IPS-NIHi7 (cell line): ENCODE measurements at regions not wholly inside any gene's neighbourhood (a gene's known extent, or its start where the extent isn't known, plus 50 kb on each side); places are given as distances from the start of the nearest gene placed in this dataset.
"Not testable (repeated sequence)": the region's sequence is repeated elsewhere in the genome, so short reads cannot be mapped to it uniquely, and the experiment has no call there.

Experiments
- DNase-seq: peaks from one replicate; pipeline ENCODE4 v3.0.0; 2012; ENCODE audit warnings: mixed read lengths; ENCODE audit errors: extremely low spot score

GRCh38 chr6:135707426-135707825, 144.1 kb upstream of the PDE7B start:
- no peak for DNase-seq

- no peak for DNase-seq
These were observed 141.5 kb upstream of the PDE7B start for GRCh38 chr6:135710042-135710441.

GRCh38 chr6:135722190-135722589, 129.3 kb upstream of the PDE7B start:
- DNase-seq, result no peak

- DNase-seq, result no peak
These were observed 128.8 kb upstream of the PDE7B start for GRCh38 chr6:135722679-135723078.

GRCh38 chr6:135728589-135728988, 122.9 kb upstream of the PDE7B start:
- DNase-seq, result no peak

GRCh38 chr6:135731116-135731515, 120.4 kb upstream of the PDE7B start:
- no peak for DNase-seq

GRCh38 chr6:135736351-135736750, 115.2 kb upstream of the PDE7B start:
- DNase-seq, result not testable (repeated sequence)

- DNase-seq, result no peak
These were observed 112.9 kb upstream of the PDE7B start for GRCh38 chr6:135738636-135739035.

- no peak for DNase-seq
These were observed 112.2 kb upstream of the PDE7B start for GRCh38 chr6:135739288-135739687.

GRCh38 chr6:135740580-135740979, 110.9 kb upstream of the PDE7B start:
- DNase-seq, result no peak

GRCh38 chr6:135743476-135743875, 108.0 kb upstream of the PDE7B start:
- no peak for DNase-seq

- DNase-seq, result no peak
These were observed 103.3 kb upstream of the PDE7B start for GRCh38 chr6:135748189-135748588.

GRCh38 chr6:135750081-135750480, 101.4 kb upstream of the PDE7B start:
- no peak for DNase-seq

GRCh38 chr6:135753196-135753595, 98.3 kb upstream of the PDE7B start:
- DNase-seq, result no peak

GRCh38 chr6:135759831-135760230, 91.7 kb upstream of the PDE7B start:
- DNase-seq, result peak; percentile 21

GRCh38 chr6:135774006-135774405, 77.5 kb upstream of the PDE7B start:
- DNase-seq, result no peak

GRCh38 chr6:135779213-135779612, 72.3 kb upstream of the PDE7B start:
- DNase-seq, result no peak

GRCh38 chr6:135780326-135780725, 71.2 kb upstream of the PDE7B start:
- no peak for DNase-seq

- no peak for DNase-seq
These were observed 69.0 kb upstream of the PDE7B start for GRCh38 chr6:135782546-135782945.

GRCh38 chr6:135784507-135784906, 67.0 kb upstream of the PDE7B start:
- no peak for DNase-seq

GRCh38 chr6:135789375-135790050, 62.0 kb upstream of the PDE7B start:
- no peak for DNase-seq

- no peak for DNase-seq
These were observed 60.1 kb upstream of the PDE7B start for GRCh38 chr6:135791441-135791840.

- DNase-seq, result no peak
These were observed 54.7 kb upstream of the PDE7B start for GRCh38 chr6:135796643-135797305.

- no peak for DNase-seq
These were observed 54.1 kb upstream of the PDE7B start for GRCh38 chr6:135797361-135797760.
